NCI-H187 treated with DMSO at 0.1 percent for 48 hours (cell line): ENCODE measurements at regions not wholly inside any gene's neighbourhood (a gene's known extent, or its start where the extent isn't known, plus 50 kb on each side); places are given as distances from the start of the nearest gene placed in this dataset.
"Not testable (repeated sequence)": the region's sequence is repeated elsewhere in the genome, so short reads cannot be mapped to it uniquely, and the experiment has no call there.

Source experiments
- DNase-seq: peaks from one replicate; lab custom pipeline; 2025; lab: John Stamatoyannopoulos, UW

DNA sequence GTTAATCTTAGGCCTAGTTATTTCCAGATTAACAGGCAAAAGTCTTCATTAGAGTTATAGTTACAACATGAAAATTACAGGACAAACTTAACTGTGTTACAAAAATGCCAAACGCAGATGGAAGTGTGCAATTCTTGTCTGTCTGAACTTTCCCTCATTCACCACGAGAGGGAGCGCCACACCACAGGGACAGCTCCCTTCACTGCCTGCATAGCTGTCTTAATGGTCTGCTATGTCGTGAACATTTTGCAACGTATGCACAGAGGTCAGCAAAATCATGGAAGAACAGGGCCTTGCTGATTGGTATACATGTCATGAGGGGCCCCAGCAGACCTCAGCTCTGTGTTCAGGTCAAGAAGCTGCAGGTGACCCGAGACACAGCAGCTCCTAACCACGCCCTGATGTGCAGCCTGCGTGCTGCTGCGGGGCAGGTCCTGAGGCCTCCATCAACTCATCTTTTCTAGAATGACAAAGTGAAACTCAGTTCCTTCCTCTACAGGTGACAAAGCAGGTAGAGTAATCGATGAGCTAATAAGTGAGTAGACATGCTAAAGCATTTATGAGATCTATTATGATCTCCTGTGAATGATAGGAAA lies 78.8 kb upstream of the ATP8B1 start:
- no peak for DNase-seq

DNA sequence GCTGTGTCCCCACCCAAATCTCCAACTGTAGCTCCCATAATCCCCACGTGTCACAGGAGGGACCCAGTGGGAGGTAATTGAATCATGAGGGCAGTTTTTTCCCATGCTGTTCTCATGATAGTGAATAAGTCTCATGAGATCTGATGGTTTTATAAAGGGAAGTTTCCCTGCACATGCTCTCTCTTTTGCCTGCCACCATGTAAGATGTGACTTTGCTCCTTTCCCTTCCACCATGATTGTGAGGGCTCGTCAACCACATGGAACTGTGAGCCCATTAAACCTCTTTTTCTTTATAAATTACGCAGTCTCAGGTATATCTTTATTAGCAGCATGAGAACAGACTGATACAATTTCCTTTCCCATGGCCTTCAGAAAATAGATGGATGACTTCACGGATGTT lies 76.8 kb upstream of the ATP8B1 start:
- not testable (repeated sequence) for DNase-seq

DNA sequence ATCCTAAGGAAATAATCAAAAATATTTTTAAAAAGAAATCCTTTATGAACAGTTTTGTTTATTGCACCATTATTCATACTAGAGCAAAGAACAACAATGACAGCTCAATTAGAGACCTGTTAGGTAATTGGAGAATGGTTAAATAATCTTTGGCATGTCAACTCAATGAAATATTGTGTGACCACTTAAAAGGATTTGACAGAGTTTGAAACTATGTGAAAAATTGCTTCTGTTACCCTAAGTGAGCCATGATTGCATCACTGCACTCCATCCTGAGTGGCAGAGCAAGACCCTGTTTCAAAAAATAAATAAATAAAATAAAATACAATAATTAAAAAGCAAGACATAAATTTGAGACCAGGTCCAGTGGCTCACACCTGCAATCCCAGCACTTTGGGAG lies 66.1 kb upstream of the ATP8B1 start:
- no peak for DNase-seq

DNA sequence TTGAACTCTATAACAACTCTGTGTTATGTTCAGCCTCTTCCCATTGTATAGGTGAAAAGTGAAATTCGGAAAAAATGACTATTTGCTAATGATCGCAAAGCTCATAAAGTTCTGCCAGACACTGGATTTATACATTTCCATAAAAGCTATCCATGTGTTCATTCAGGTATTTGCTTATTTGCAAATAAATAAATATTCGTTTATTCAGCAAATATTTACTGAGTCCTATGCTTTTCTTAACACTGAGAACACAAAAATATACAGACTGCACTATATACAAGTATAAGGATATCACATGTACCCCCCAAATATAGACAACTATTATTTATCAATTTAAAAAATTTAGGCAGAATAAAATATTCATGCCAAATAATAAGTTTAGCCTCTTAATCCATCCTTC lies 63.2 kb upstream of the ATP8B1 start:
- DNase-seq: no peak

DNA sequence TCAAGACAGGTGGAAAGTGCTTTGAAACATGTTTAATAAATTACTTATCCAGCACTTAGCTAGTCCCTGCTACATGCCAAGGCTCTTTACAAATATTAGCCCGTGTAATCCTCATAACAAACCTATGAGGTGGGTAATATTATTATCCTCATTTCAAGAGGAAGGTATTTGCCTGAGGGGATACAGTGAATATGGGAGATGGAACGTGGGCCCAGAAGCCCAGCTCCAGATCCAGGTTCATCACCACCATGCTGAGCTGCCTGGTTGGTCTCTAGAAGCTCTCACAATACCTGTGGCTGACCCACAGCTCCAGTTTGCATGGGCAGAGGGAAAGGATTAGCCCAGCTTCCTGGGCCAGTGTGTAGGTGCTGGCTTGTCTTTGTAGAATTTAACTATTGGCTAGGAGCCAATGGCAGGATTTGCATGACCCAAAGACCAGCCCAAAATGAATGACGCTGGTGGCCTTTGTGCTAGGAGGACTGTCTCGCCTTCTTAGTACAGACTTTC lies 61.6 kb upstream of the ATP8B1 start:
- no peak for DNase-seq

DNA sequence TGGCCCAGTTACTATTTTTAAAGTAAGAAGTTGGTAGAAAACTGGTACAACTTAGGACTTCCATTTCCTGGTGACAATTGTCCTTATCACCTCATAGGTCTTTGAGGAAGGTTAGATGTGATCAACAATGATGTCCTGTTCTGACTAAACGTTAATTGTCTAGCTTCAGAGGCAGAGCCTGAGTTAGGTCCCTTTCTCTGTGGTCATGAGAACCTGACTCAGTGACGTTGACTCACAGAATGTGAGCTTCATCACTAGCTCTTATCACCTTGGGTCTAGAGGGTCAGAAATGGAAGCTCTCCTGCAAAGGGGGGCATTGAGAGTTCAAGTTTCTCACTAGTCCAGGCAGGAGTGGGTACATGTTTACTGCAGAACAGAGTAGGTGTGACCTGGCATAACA lies 60.6 kb upstream of the ATP8B1 start:
- DNase-seq: no peak

DNA sequence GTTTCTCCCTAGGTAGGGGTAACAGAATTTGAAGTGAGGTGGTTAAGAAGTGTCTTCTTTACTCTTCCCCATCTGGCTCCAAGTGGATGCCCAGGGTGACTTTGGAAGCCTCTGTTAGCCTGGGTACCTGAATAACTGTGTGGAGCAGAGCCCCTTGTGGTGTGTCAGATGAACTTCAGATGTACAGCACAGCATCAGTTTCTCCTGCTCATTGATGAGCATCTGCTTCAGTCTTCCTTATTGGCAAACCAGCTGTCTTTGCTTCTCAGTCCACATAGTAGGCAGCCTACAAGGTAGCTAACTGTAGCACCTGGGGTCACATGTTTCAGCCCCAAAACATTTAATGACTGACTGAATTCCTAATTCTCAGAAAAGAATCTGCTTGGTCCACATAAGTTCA lies 56.2 kb upstream of the ATP8B1 start:
- DNase-seq: no peak

DNA sequence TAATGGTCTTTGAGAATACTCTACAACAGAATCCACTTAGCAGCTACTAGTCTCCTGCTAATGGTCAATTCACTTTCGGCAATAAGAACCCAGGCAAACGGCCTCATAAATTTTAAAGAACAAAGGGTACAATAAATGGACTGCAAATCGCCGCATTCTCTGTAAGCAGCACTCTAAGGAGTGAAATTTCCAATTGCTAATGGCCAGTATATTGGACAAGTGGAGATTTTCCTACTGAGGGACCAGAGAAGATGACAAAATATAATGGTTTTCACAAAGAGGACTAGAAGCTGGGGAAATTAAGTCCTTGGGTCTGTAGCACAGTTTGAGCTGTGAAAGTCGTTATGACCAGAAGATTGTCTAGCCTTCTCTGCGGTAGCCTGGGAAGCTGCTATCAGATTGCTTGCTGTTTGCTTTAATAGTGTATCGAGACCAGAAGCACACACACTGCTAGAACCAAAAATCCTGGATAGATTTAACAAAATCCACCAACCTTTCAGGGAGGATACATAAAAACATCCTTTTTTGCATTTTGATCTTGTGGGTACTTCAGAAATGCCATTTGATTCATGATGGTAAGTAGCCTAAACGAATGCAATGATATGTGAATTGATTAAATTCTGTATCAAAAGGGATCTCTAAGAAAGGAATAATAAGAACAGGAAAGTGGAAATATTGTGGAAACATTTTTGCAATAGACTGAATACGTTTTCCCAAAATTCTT lies 53.6 kb upstream of the ATP8B1 start:
- DNase-seq: peak; percentile 90

DNA sequence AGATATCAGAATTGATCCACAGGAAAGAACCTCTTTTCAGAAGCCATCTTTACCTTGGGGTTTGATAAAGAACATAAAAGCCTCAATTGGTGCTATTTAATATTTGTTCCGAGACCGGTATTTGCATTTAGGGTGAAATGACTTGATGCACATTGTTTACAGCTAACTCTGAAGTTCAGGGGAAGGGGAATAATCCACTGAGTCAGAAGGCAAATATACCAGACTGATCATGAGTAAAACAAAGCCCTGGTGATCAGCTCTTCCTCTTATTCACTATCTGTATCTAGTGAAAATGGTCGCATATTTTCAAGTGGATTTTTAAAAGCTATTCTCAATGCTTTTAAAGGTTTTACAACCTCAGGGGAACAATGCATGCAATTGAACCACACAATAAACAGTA lies 53.0 kb upstream of the ATP8B1 start:
- DNase-seq: no peak

DNA sequence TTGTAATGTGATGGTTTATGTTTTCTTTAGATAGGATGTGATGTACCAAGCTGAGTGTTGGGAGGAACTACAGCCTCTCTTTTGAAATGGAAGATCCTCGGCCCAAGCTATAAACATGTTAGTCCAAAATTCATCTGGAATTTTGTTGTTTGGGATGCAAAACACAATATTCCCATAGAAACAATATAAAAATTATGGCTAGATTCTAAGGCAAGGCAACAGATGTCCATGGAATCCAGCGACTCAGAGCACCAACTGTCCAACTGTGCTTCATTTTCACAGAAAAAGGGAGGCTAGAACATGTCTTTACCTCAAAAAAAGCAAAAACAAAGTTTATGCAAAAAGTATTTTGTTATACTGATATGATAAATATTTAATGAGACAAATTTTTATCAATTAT lies 52.4 kb upstream of the ATP8B1 start:
- no peak for DNase-seq

DNA sequence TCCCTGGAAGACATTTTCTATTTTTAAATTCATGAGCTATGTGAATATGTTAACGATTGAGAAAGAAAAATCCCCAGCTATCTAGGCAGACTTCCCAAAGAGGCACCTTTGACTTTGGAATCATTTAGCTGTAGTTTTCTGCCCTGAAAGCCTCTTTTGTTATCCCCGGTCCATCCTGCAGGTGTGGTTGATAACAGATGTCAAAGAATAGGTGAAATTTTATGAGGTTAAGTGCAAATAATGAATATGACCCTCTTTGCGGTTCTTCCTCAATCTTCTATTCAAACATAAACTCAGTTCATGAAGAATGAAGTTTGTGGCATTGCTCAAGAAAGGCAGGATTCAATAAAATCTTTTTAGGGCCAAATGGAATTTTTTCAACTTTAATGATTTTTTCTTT lies 51.6 kb upstream of the ATP8B1 start:
- no peak for DNase-seq

DNA sequence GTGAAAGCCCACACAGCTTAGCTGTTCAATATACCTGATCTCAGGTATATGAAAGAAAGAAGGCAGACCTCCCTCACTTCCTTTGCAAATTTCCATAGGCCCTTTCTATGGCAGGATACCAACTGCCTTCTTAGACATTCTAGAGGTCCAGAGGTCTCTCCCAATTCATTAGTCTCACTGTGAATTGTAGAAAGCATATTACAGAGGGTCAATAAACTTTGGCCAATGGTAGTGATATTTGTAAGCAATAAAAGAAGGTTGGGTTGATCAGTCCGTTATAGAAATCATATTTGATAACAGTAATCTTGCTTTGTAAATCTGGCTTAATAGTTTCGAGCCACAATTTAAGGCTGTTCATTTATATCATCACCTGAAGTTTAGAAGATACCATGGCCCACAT lies 50.7 kb upstream of the ATP8B1 start:
- no peak for DNase-seq

DNA sequence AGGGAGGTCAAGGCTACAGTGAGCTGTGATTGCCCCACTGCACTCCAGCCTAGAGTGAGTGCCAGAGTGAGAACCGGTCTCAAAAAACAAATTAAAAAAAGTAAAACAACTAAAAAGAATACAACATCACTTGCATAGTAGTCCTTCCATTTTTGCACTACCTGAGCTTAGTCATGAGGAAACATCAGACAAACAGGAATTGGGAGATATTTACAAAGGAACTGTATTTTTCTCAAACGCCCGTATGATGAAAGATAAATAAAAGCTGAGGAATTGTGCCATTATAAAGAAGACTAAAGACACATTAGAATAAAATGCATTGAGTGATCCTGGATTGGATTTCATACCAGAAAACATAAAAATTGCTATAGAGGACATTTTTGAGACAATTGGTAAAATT lies 50.0 kb upstream of the ATP8B1 start:
- no peak for DNase-seq
